IMR-90 (cell line): ENCODE measurements at regions not wholly inside any gene's neighbourhood (a gene's known extent, or its start where the extent isn't known, plus 50 kb on each side); places are given as distances from the start of the nearest gene placed in this dataset.

ENCODE experiments used
- ATAC-seq: fragments of 200-7000 bp; cut with Tn5 transposase; 2 replicates; pipeline ENCODE4 v1.9.1; 2020; ENCODE audit warnings: low read depth, mild to moderate bottlenecking, moderate library complexity
- BruUV-seq: library from RNA; stranded (reverse); fragments of 400-500 nt; replicated peaks from 2 replicates; lab custom pipeline; 2021; lab: Mats Ljungman, UMichigan
- CTCF ChIA-PET: fragments of 300-600 bp; formaldehyde crosslinking; extraction: SDS; loops from one replicate; lab custom pipeline; 2021; ENCODE audit warnings: antibody characterized with exemption; lab: Yijun Ruan, JAX
- POLR2A ChIA-PET: fragments of 300-600 bp; sonication (Branson Sonifier 250); formaldehyde crosslinking; loops from one replicate; lab custom pipeline; 2022; ENCODE audit warnings: antibody characterized with exemption; ENCODE audit not compliant: unreplicated experiment; lab: Charles Lee
- DNase-seq: peaks from one replicate; pipeline ENCODE4 v3.0.0; 2013
- H2AFZ ChIP-seq: replicated peaks from 2 replicates; pipeline ENCODE3; 2013; ENCODE audit warnings: low read length, mild to moderate bottlenecking; ENCODE audit not compliant: poor library complexity
- H2AK5ac ChIP-seq: 2 replicates; pipeline ENCODE4 v1.6.1; 2013; ENCODE audit warnings: low read depth, low read length, inconsistent platforms
- H2AK9ac ChIP-seq: replicated peaks from 2 replicates; pipeline ENCODE3; 2013; ENCODE audit warnings: mild to moderate bottlenecking, low read depth, low read length, moderate library complexity; ENCODE audit not compliant: poor library complexity
- H2BK120ac ChIP-seq: 2 replicates; pipeline ENCODE4 v1.6.1; 2013; ENCODE audit warnings: low read depth, low read length, inconsistent platforms
- H2BK15ac ChIP-seq: 3 replicates; pipeline ENCODE4 v1.6.1; 2013; ENCODE audit warnings: low read depth, low read length, inconsistent platforms
- H2BK20ac ChIP-seq: 2 replicates; pipeline ENCODE4 v1.6.1; 2013; ENCODE audit warnings: low read depth, mild to moderate bottlenecking, inconsistent platforms, low read length, moderate library complexity
- H2BK5ac ChIP-seq: 2 replicates; pipeline ENCODE4 v1.6.1; 2013; ENCODE audit warnings: mild to moderate bottlenecking, low read depth, low read length, inconsistent platforms; ENCODE audit not compliant: poor library complexity, severe bottlenecking
- H3K14ac ChIP-seq: replicated peaks from 2 replicates; pipeline ENCODE4 v1.6.1; 2013; ENCODE audit warnings: low read depth, low read length, inconsistent platforms
- H3K18ac ChIP-seq: 2 replicates; pipeline ENCODE4 v1.6.1; 2013; ENCODE audit warnings: low read depth, low read length, control low read depth
- H3K23ac ChIP-seq: 2 replicates; pipeline ENCODE4 v1.6.1; 2013; ENCODE audit warnings: low read depth, low read length, inconsistent platforms
- H3K27ac ChIP-seq: 2 replicates; pipeline ENCODE4 v1.5.1; 2013; ENCODE audit warnings: mild to moderate bottlenecking, control low read depth, low read length; ENCODE audit not compliant: insufficient read depth
- H3K27me3 ChIP-seq: 2 replicates; pipeline ENCODE4 v1.6.1; 2013; ENCODE audit warnings: low read length; ENCODE audit not compliant: control insufficient read depth, insufficient read depth
- H3K36me3 ChIP-seq: 2 replicates; pipeline ENCODE4 v1.6.1; 2013; ENCODE audit warnings: low read length, mixed read lengths; ENCODE audit not compliant: control insufficient read depth, insufficient read depth
- H3K4ac ChIP-seq: 2 replicates; pipeline ENCODE4 v1.6.1; 2013; ENCODE audit warnings: low read depth, low read length, inconsistent platforms
- H3K4me1 ChIP-seq: 2 replicates; pipeline ENCODE4 v1.6.1; 2013; ENCODE audit warnings: low read length, mixed read lengths; ENCODE audit not compliant: control insufficient read depth, insufficient read depth
- H3K4me2 ChIP-seq: 2 replicates; pipeline ENCODE4 v1.6.1; 2013; ENCODE audit warnings: low read depth, mild to moderate bottlenecking, control low read depth, low read length, moderate library complexity
- H3K4me3 ChIP-seq: 2 replicates; pipeline ENCODE4 v1.5.1; 2013; ENCODE audit warnings: low read depth, mild to moderate bottlenecking, control low read depth, low read length, moderate library complexity; ENCODE audit not compliant: insufficient read depth
- H3K56ac ChIP-seq: 2 replicates; pipeline ENCODE4 v1.6.1; 2013; ENCODE audit warnings: low read length, inconsistent platforms; ENCODE audit not compliant: insufficient read depth; ENCODE audit errors: extremely low read depth
- H3K79me1 ChIP-seq, 2 experiments: 2 replicates each; pipeline ENCODE4 v1.6.1; 2013; ENCODE audit warnings: low read length in 2 of 2, inconsistent platforms in 1 of 2, low read depth in 1 of 2
- H3K9ac ChIP-seq: 2 replicates; pipeline ENCODE4 v1.6.1; 2013; ENCODE audit warnings: low read depth, low read length, control low read depth
- H3K9me1 ChIP-seq: 2 replicates; pipeline ENCODE4 v1.6.1; 2013; ENCODE audit warnings: low read length, inconsistent platforms; ENCODE audit not compliant: insufficient read depth
- H3K9me3 ChIP-seq: 2 replicates; pipeline ENCODE4 v1.6.1; 2013; ENCODE audit warnings: low read length; ENCODE audit not compliant: control insufficient read depth, insufficient read depth
- H4K20me1 ChIP-seq: 2 replicates; pipeline ENCODE4 v1.6.1; 2013; ENCODE audit warnings: low read length, inconsistent platforms; ENCODE audit not compliant: insufficient read depth
- H4K5ac ChIP-seq: 2 replicates; pipeline ENCODE4 v1.6.1; 2013; ENCODE audit warnings: mild to moderate bottlenecking, low read depth, low read length, control low read depth
- H4K8ac ChIP-seq, 2 experiments: 2 replicates each; pipeline ENCODE4 v1.6.1; 2013; ENCODE audit warnings: low read depth in 2 of 2, low read length in 2 of 2, control low read depth in 1 of 2, inconsistent platforms in 1 of 2
- H4K91ac ChIP-seq: 2 replicates; pipeline ENCODE4 v1.6.1; 2013; ENCODE audit warnings: low read depth, low read length, inconsistent platforms; ENCODE audit not compliant: insufficient read depth
- FOS ChIP-seq: fragments of 150-350 bp; IDR thresholded peaks from 2 replicates; pipeline ENCODE4 v1.6.1; 2016; ENCODE audit warnings: low read depth, low read length
- MAFK ChIP-seq: IDR thresholded peaks from 2 replicates; pipeline ENCODE4 v1.6.1; 2012; ENCODE audit warnings: low read depth, low read length, improper control_type of control experiment
- NFE2L2 ChIP-seq: fragments of 150-350 bp; IDR thresholded peaks from 2 replicates; pipeline ENCODE4 v1.6.1; 2016; ENCODE audit warnings: low read depth, mild to moderate bottlenecking, low read length
- POLR2A ChIP-seq: IDR thresholded peaks from 2 replicates; pipeline ENCODE4 v1.6.1; 2012; ENCODE audit warnings: mild to moderate bottlenecking, low read depth, low read length
- RFX5 ChIP-seq: IDR thresholded peaks from 2 replicates; pipeline ENCODE4 v1.8.0; 2012; ENCODE audit warnings: low read depth, mild to moderate bottlenecking, low read length, moderate library complexity
- SMC3 ChIP-seq: fragments of 150-350 bp; IDR thresholded peaks from 2 replicates; pipeline ENCODE4 v1.6.1; 2016; ENCODE audit warnings: low read depth, mild to moderate bottlenecking, antibody characterized with exemption, low read length, moderate library complexity
- WGBS, 2 experiments: methylation state at CpG; one replicate each; pipeline versions ENCODE4 v1.1.5 to v1.1.7; 2013; ENCODE audit warnings: missing lambda C conversion rate in 2 of 2; ENCODE audit not compliant: insufficient read length in 1 of 2; ENCODE audit errors: extremely low coverage in 2 of 2; 5-methylcytosine and 5-hydroxymethylcytosine counted together
- dilution Hi-C: fragments of 300-500 bp; cut with HindIII; formaldehyde crosslinking; loops from one replicate; pipeline ENCODE4 v1.14.3; 2018; ENCODE audit warnings: low sequenced_read_pairs; ENCODE audit not compliant: unreplicated experiment
- in situ Hi-C: fragments of 300-500 bp; cut with MboI; formaldehyde crosslinking; loops from 3 replicates; pipeline ENCODE4 v1.14.3; 2019; ENCODE audit warnings: low sequenced_read_pairs, inconsistent platforms, mixed read lengths
- intact Hi-C: fragments of 100-400 bp; cut with micrococcal nuclease; formaldehyde crosslinking; loops from 2 replicates; pipeline ENCODE4 v1.10.0; 2022
- TF ChIP-seq, protein P1 (sequence below): fragments of 150-350 bp; IDR thresholded peaks from 2 replicates; pipeline ENCODE4 v1.6.1; 2016; ENCODE audit warnings: low read depth, mild to moderate bottlenecking, low read length, moderate library complexity, borderline replicate concordance

GRCh38 chr7:86534641-86535040, 109.1 kb upstream of the GRM3 start:
- dilution Hi-C loops, result no loop called here
- Histone ChIP-seq H3K79me1 (no peaks in the 10 kb centered on the region), H2BK15ac (no peak overlapping the region), H3K56ac (no peak overlapping the region), H4K8ac (no peak overlapping the region), H3K9me1 (no peaks in the 10 kb centered on the region), H4K20me1 (no peaks in the 10 kb centered on the region), H3K36me3 (no peaks in the 10 kb centered on the region), H3K4me1 (no peaks in the 10 kb centered on the region), H3K27ac (no peak overlapping the region), H3K18ac (no peak overlapping the region), H2BK120ac (no peak overlapping the region), H4K91ac (no peak overlapping the region), H2AK5ac (no peak overlapping the region), H3K4me2 (no peak overlapping the region), H4K5ac (no peak overlapping the region), H3K4ac (no peak overlapping the region), H2AK9ac (no peak overlapping the region), H3K14ac (no peak overlapping the region), H2AFZ (no peak overlapping the region), H3K27me3 (no peaks in the 10 kb centered on the region), H3K9ac (no peak overlapping the region), H2BK20ac (no peak overlapping the region), H3K23ac (no peak overlapping the region), H3K4me3 (no peak overlapping the region), H2BK5ac (no peak overlapping the region), H3K9me3 (peaks cover 11% of the 10 kb centered on the region; the same call in 1 of the 2 replicates)
- POLR2A ChIA-PET, result no interaction called here
- in situ Hi-C loops, result no loop called here
- no TSS peak for BruUV-seq
- CTCF ChIA-PET, result no interaction called here
- no peak for ATAC-seq
- no CpG with 5 or more reads among the region's 5 CpGs for WGBS, 2 experiments
- TF ChIP-seq NFE2L2 (no peak), FOS (no peak), MAFK (no peak), SMC3 (no peak), RFX5 (no peak), POLR2A (no peak)
- TF ChIP-seq, protein P1, sequence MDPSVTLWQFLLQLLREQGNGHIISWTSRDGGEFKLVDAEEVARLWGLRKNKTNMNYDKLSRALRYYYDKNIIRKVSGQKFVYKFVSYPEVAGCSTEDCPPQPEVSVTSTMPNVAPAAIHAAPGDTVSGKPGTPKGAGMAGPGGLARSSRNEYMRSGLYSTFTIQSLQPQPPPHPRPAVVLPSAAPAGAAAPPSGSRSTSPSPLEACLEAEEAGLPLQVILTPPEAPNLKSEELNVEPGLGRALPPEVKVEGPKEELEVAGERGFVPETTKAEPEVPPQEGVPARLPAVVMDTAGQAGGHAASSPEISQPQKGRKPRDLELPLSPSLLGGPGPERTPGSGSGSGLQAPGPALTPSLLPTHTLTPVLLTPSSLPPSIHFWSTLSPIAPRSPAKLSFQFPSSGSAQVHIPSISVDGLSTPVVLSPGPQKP, result no peak
- no peak for DNase-seq
- intact Hi-C loops, result no loop called here
